Astrocyte of the cerebellum (primary cell): ENCODE measurements at regions not wholly inside any gene's neighbourhood (a gene's known extent, or its start where the extent isn't known, plus 50 kb on each side); places are given as distances from the start of the nearest gene placed in this dataset.

ENCODE experiments used
- DNase-seq: peaks from one replicate; pipeline ENCODE4 v3.0.0-alpha.2; 2011; ENCODE audit warnings: low read depth
- H3K4me3 ChIP-seq: 2 replicates; pipeline ENCODE4 v1.5.1; 2011; ENCODE audit warnings: mild to moderate bottlenecking, low read depth, low read length, moderate library complexity
- in situ Hi-C: cut with HindIII; loops from 2 replicates; pipeline ENCODE4 v1.10.0; 2017; ENCODE audit warnings: low sequenced_read_pairs
- TF ChIP-seq, protein P1 (sequence below): IDR thresholded peaks from 2 replicates; pipeline ENCODE4 v1.5.1; 2012; ENCODE audit warnings: low read length, low read depth, moderate library complexity, mild to moderate bottlenecking; ENCODE audit errors: missing control alignments

DNA sequence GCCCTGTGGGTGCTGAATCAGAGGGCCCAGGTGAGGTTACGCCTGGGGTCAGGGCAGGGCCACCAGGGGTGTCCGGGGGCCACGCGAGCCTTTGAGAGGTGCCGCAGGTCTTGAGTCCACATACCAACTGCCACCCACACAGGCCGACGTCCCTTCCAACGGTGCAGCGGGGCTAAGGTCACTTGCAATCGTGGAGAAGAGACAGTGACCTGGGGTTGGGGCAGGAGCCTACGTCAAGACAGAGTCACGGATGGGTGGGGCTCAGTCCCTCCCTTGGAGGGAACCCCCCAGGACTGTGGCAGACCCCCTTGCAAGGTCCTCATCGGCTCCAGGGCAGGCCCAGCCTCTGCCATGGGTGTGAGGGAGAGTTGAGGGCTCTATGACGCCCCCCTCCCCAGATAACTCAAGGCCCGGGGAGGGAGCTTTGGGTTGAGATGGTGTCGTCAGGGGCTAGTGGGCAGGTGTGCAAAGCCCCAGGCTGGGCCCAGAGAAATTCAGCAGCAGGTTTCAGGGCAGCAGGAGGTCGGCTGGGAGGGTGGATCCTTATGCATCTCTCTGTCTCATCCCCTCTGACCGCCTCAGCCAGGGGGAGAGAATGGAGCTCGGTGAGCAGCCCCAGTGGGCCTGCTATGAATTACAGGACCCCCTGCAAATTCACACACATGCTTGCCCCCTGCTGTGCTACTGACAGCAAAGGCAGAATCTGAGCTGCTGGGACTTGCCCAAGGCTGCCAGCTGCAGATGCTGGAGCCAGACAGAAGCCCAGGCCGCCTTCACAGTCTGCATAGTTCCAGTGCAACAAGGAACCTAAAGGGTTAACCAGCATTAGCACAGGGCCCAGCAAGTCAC is 60.0 kb downstream of the MYEOV start:
- in situ Hi-C loops = no loop called here
- no peak for DNase-seq
- H3K4me3 ChIP-seq = no peak overlapping the region
- TF ChIP-seq, protein P1, sequence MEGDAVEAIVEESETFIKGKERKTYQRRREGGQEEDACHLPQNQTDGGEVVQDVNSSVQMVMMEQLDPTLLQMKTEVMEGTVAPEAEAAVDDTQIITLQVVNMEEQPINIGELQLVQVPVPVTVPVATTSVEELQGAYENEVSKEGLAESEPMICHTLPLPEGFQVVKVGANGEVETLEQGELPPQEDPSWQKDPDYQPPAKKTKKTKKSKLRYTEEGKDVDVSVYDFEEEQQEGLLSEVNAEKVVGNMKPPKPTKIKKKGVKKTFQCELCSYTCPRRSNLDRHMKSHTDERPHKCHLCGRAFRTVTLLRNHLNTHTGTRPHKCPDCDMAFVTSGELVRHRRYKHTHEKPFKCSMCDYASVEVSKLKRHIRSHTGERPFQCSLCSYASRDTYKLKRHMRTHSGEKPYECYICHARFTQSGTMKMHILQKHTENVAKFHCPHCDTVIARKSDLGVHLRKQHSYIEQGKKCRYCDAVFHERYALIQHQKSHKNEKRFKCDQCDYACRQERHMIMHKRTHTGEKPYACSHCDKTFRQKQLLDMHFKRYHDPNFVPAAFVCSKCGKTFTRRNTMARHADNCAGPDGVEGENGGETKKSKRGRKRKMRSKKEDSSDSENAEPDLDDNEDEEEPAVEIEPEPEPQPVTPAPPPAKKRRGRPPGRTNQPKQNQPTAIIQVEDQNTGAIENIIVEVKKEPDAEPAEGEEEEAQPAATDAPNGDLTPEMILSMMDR = no peak

- in situ Hi-C loops = no loop called here
- TF ChIP-seq, protein P1 = no peak
- DNase-seq = no peak
- no peak overlapping the region for H3K4me3 ChIP-seq
These were observed 60.6 kb downstream of the MYEOV start for GRCh38 chr11:69354545-69354897.

DNA sequence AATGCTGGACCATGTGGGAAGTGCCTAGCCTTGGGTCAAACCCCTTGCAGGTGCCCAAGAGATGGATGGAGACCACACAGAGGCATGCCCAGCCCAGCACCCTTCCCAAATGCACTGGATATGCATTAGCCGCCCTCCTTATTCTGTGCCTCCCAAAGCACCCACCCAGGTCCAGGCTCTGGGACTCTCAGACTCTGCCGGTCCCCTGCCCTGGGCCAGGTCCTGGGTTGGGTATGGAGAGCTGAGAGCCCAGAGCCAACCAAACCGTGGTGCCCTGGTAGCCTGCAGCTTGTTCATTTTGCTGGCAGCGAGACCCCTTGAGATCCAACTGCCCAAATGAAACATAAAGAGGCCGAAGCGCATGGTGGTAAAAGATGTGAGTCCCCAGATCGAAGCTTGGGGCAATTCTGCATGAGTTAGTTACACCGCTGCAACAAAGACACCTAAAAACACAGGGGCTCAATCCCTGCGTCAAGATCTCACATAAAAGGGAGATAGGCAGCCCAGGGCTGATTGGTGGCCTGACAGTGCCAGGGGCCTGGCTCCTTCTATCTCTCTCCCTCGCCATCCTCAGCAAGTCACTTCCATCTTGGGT is 61.5 kb downstream of the MYEOV start:
- DNase-seq = no peak
- in situ Hi-C loops = no loop called here
- TF ChIP-seq, protein P1 = no peak
- H3K4me3 ChIP-seq = no peak overlapping the region

DNA sequence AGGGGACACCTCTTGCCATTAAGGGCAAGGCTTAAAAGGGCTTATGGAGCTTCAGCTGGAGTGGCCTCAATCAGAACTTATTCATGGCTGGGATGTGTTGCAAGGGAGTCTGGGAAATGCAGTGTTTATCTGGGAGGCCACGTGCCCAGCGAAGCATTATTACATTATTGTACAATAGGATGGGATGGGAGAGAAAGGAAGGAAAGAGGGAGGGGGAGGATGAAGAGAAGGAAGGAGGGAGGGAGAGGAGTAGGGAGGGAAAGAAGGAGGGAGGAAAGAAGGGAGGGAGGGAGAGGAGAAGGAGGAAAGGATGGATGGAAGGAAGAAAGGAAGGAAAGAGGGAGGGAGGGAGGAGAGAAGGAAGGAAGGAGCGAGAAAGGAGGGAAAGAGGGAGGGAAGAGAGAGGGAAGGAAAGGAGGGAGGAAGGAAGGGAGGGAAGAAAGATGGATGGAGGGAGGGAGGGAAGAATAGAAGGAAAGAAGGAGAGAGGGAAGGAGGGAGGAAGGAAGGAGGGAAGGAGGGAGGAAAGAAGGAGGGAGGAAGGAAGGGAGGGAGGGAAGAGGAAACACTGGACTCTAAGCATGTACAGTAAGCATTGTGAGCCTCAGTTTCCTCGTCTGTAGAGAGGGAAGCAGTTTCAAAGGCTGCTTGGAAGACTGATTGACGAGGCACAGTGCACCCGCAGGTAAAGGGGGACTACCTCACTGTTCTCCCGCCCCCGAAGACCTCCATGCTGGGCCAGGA is 62.2 kb downstream of the MYEOV start:
- TF ChIP-seq, protein P1 = no peak
- no peak overlapping the region for H3K4me3 ChIP-seq
- no peak for DNase-seq
- in situ Hi-C loops = no loop called here

- no peak for DNase-seq
- in situ Hi-C loops = no loop called here
- no peak overlapping the region for H3K4me3 ChIP-seq
- TF ChIP-seq, protein P1 = no peak
These were observed 62.9 kb downstream of the MYEOV start for GRCh38 chr11:69356703-69357457.
